GM18502 (cell line): ENCODE measurements at regions not wholly inside any gene's neighbourhood (a gene's known extent, or its start where the extent isn't known, plus 50 kb on each side); places are given as distances from the start of the nearest gene placed in this dataset.

ENCODE experiments used
- ATAC-seq: cut with Tn5 transposase; IDR thresholded peaks from one replicate; pipeline ENCODE4 v1.9.1; 2021; ENCODE audit warnings: mild to moderate bottlenecking; ENCODE audit not compliant: unreplicated experiment, poor library complexity

- ATAC-seq = no peak
These were observed 360.8 kb upstream of the PROK2 start for GRCh38 chr3:72145506-72146380.

- ATAC-seq = peak; percentile 90
These were observed 360.0 kb upstream of the PROK2 start for GRCh38 chr3:72144773-72145505.

- ATAC-seq = no peak
These were observed 359.2 kb upstream of the PROK2 start for GRCh38 chr3:72143966-72144717.

GRCh38 chr3:72143322-72143721 is 358.4 kb upstream of the PROK2 start:
- no peak for ATAC-seq

- ATAC-seq = no peak
These were observed 357.1 kb upstream of the PROK2 start for GRCh38 chr3:72142028-72142427.

GRCh38 chr3:72141264-72141663 is 356.3 kb upstream of the PROK2 start:
- no peak for ATAC-seq

- ATAC-seq = no peak
These were observed 354.4 kb upstream of the PROK2 start for GRCh38 chr3:72139316-72139715.

GRCh38 chr3:72137865-72138861 is 353.2 kb upstream of the PROK2 start:
- no peak for ATAC-seq

- ATAC-seq = no peak
These were observed 350.7 kb upstream of the PROK2 start for GRCh38 chr3:72135636-72136035.

- peak; percentile 63 for ATAC-seq
These were observed 350.1 kb upstream of the PROK2 start for GRCh38 chr3:72134989-72135451.

- no peak for ATAC-seq
These were observed 348.5 kb upstream of the PROK2 start for GRCh38 chr3:72133329-72134011.

GRCh38 chr3:72131899-72132298 is 347.0 kb upstream of the PROK2 start:
- no peak for ATAC-seq

GRCh38 chr3:72130565-72130964 is 345.6 kb upstream of the PROK2 start:
- no peak for ATAC-seq

GRCh38 chr3:72129501-72130094 is 344.6 kb upstream of the PROK2 start:
- no peak for ATAC-seq

GRCh38 chr3:72128921-72129320 is 344.0 kb upstream of the PROK2 start:
- no peak for ATAC-seq

GRCh38 chr3:72127844-72128243 is 342.9 kb upstream of the PROK2 start:
- peak; percentile 56 for ATAC-seq

GRCh38 chr3:72127224-72127612 is 342.3 kb upstream of the PROK2 start:
- no peak for ATAC-seq

GRCh38 chr3:72126441-72127223 is 341.7 kb upstream of the PROK2 start:
- ATAC-seq = no peak
